Fibroblast of villous mesenchyme (primary cell): ENCODE measurements at regions not wholly inside any gene's neighbourhood (a gene's known extent, or its start where the extent isn't known, plus 50 kb on each side); places are given as distances from the start of the nearest gene placed in this dataset.

Experiments used
- DNase-seq: peaks from one replicate; pipeline ENCODE4 v3.0.0-alpha.2; 2010; ENCODE audit warnings: low read depth
- H3K4me3 ChIP-seq: 2 replicates; pipeline ENCODE4 v1.5.1; 2011; ENCODE audit warnings: low read depth, mild to moderate bottlenecking, low read length
- CTCF ChIP-seq: IDR thresholded peaks from 2 replicates; pipeline ENCODE4 v1.5.1; 2012; ENCODE audit warnings: low read depth, mild to moderate bottlenecking, low read length; ENCODE audit not compliant: insufficient read depth

GRCh38 chr14:97462081-97462480, 664.9 kb downstream of the VRK1 start:
- H3K4me3 ChIP-seq: no peak overlapping the region
- no peak for DNase-seq
- no peak for TF ChIP-seq CTCF

- TF ChIP-seq CTCF: no peak
- no peak for DNase-seq
Measured at GRCh38 chr14:97468220-97468619, 671.0 kb downstream of the VRK1 start.

GRCh38 chr14:97477353-97477752, 680.2 kb downstream of the VRK1 start:
- DNase-seq: no peak
- TF ChIP-seq CTCF: no peak
- H3K4me3 ChIP-seq: no peak overlapping the region

More at GRCh38 chr14:97468220-97468619, 671.0 kb downstream of the VRK1 start:
- no peak overlapping the region for H3K4me3 ChIP-seq

GRCh38 chr14:97485201-97485600, 688.0 kb downstream of the VRK1 start:
- no peak for DNase-seq
- H3K4me3 ChIP-seq: no peak overlapping the region
- TF ChIP-seq CTCF: no peak

- no peak overlapping the region for H3K4me3 ChIP-seq
- no peak for TF ChIP-seq CTCF
- no peak for DNase-seq
Measured at GRCh38 chr14:97486601-97487120, 689.5 kb downstream of the VRK1 start.

GRCh38 chr14:97489750-97490149, 692.6 kb downstream of the VRK1 start:
- TF ChIP-seq CTCF: no peak
- no peak overlapping the region for H3K4me3 ChIP-seq
- no peak for DNase-seq

GRCh38 chr14:97490521-97491070, 693.4 kb downstream of the VRK1 start:
- DNase-seq: no peak
- no peak overlapping the region for H3K4me3 ChIP-seq
- no peak for TF ChIP-seq CTCF
